ENCODE measurements at regions not wholly inside any gene's neighbourhood (a gene's known extent, or its start where the extent isn't known, plus 50 kb on each side); places are given as distances from the start of the nearest gene placed in this dataset.
A peak's percentile ranks its signal among the peaks of the same experiment; 100 is the strongest.

GRCh38 chr15:55108858-55109518, 87.8 kb downstream of the RSL24D1 start:
- peak; percentile 86 for TF ChIP-seq CTCF (IDR thresholded peaks at IDR 0.05; ENCODE audit: low read depth, low read length)
- in situ Hi-C loops (cut with HindIII; ENCODE audit: low sequenced_read_pairs) = no loop called here
- DNase-seq (ENCODE audit: low read depth, low spot score) = peak; percentile 33
- H3K4me3 ChIP-seq (ENCODE audit: low read depth, low read length) = no peak overlapping the region

- no peak for DNase-seq (ENCODE audit: low read depth, low spot score)
- in situ Hi-C loops (cut with HindIII; ENCODE audit: low sequenced_read_pairs) = no loop called here
- no peak for TF ChIP-seq CTCF (IDR thresholded peaks at IDR 0.05; ENCODE audit: low read depth, low read length)
- no peak overlapping the region for H3K4me3 ChIP-seq (ENCODE audit: low read depth, low read length)
Observed at GRCh38 chr15:55108448-55108847, 88.3 kb downstream of the RSL24D1 start.

- no peak overlapping the region for H3K4me3 ChIP-seq (ENCODE audit: low read depth, low read length)
- in situ Hi-C loops (cut with HindIII; ENCODE audit: low sequenced_read_pairs) = no loop called here
- TF ChIP-seq CTCF (IDR thresholded peaks at IDR 0.05; ENCODE audit: low read depth, low read length) = no peak
- DNase-seq (ENCODE audit: low read depth, low spot score) = no peak
Observed at GRCh38 chr15:55106155-55106554, 90.6 kb downstream of the RSL24D1 start.

GRCh38 chr15:55094136-55094535, 102.6 kb downstream of the RSL24D1 start:
- no peak for TF ChIP-seq CTCF (IDR thresholded peaks at IDR 0.05; ENCODE audit: low read depth, low read length)
- in situ Hi-C loops (cut with HindIII; ENCODE audit: low sequenced_read_pairs) = no loop called here
- H3K4me3 ChIP-seq (ENCODE audit: low read depth, low read length) = no peak overlapping the region
- DNase-seq (ENCODE audit: low read depth, low spot score) = no peak

- H3K4me3 ChIP-seq (ENCODE audit: low read depth, low read length) = no peak overlapping the region
- DNase-seq (ENCODE audit: low read depth, low spot score) = no peak
- TF ChIP-seq CTCF (IDR thresholded peaks at IDR 0.05; ENCODE audit: low read depth, low read length) = no peak
- in situ Hi-C loops (cut with HindIII; ENCODE audit: low sequenced_read_pairs) = no loop called here
Observed at GRCh38 chr15:55088207-55088606, 108.5 kb downstream of the RSL24D1 start.

- DNase-seq (ENCODE audit: low read depth, low spot score) = no peak
- no peak for TF ChIP-seq CTCF (IDR thresholded peaks at IDR 0.05; ENCODE audit: low read depth, low read length)
- H3K4me3 ChIP-seq (ENCODE audit: low read depth, low read length) = no peak overlapping the region
- in situ Hi-C loops (cut with HindIII; ENCODE audit: low sequenced_read_pairs) = no loop called here
Observed at GRCh38 chr15:55084673-55085072, 112.1 kb downstream of the RSL24D1 start.
